H4 (cell line): ENCODE measurements at regions not wholly inside any gene's neighbourhood (a gene's known extent, or its start where the extent isn't known, plus 50 kb on each side); places are given as distances from the start of the nearest gene placed in this dataset.

Source experiments
- DNase-seq: peaks from one replicate; pipeline ENCODE4 v3.0.0-alpha.2; 2015; ENCODE audit warnings: low spot score

- no peak for DNase-seq
These were observed 84.4 kb upstream of the CISTR start for GRCh38 chr12:53836119-53836655.

- no peak for DNase-seq
These were observed 87.2 kb upstream of the CISTR start for GRCh38 chr12:53838978-53839377.

- DNase-seq, result no peak
These were observed 88.5 kb upstream of the CISTR start for GRCh38 chr12:53840316-53840715.

DNA sequence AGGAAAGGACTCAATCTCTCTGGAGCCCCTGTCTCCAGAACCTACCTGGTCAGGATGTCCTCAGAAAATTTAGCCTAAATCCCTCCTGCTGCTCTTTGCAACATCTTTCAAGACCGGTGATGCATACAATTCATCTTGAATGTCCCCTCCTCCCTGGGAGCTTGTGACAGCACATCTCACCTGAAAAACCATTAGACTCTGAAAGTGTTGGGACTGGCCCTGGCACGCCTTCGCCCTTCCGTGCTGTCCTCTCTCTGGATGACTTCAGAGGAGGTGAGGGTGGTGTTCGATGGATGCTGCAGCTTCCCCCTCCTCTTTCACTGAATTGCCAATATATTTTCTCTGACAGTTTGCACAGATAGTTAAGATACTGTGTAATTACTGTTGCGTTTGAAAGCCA, 90.9 kb upstream of the CISTR start:
- DNase-seq, result no peak

- no peak for DNase-seq
These were observed 91.8 kb upstream of the CISTR start for GRCh38 chr12:53843545-53843944.

DNA sequence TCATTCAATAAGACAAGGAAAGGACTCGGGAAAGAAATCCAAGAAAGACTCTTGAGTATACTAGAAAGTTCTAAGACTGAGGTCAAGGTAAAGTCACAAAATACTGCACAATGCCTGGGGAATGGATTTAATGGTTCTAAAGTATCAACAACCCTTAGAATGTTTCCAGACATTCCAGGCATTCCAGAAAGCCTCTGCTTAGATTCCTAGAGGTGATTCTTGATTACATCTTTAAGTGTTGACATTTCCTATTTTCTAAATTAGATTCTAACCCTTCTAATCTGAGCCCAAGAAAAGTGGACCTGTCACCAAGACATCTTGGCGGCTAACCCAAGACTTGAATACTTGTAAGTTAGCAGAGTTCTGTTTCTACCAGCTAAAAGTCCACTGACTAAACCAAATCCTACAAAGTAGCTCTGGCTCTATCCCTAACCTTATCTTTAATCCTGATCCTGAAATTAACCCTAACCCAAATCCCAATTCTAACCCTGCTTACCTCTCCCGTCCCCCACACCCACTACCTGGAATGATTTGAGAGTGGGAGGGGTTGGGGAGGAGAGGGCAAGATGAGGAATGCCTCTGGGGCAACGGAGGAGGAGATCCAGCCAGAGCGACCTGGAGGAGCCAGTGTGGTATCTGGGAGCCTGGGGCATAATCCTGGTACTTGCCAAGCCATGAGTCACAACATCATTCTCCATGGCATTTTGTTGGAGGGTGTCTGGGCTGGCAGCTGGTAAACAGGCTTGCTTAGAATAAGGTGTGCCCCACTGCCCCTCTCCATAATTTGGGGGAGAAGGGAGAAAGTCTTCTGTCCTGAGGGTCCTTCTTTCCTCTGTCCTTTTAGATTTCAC, 93.4 kb upstream of the HOXC13 start:
- DNase-seq, result peak; percentile 69

DNA sequence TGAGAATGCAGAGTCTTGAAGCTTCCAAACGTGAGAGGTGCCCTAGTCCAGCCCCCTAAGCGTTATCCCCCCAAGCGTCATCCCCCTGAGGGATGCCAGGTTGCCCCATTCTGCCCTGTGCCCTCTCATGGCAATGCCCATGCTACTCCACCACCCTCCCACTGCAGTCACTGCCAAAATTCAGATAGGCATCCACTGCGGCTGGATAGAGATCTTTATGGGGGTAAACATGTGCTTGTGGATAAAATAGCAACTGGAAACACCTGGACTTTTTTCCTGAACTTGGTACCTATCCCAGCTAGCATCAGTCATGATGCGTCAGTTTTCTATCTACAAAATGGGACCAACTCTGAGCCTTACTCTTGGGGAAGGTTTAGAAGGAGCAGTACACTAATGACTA, 92.7 kb upstream of the HOXC13 start:
- no peak for DNase-seq

- no peak for DNase-seq
These were observed 89.5 kb upstream of the HOXC13 start for GRCh38 chr12:53849113-53849512.

GRCh38 chr12:53849656-53850055, 89.0 kb upstream of the HOXC13 start:
- DNase-seq, result no peak

DNA sequence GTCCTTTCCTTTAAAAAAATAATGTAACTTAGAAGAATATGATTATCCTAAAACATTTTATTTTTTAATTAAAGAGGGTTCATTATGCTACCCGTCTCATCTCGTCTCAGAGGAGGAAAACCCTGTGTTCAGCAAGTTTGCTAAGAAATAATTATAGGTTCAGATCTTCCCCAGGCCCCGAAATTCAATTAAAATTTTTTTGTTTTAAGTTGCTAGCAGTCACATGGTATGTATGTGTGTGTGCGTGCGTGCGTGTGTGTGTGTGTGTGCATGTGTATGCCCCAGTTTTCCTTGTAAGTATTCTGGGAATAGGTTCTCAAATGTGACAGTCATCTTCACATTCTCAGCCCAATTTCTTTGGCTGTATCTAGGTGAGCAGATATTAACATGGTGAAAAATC, 86.6 kb upstream of the HOXC13 start:
- no peak for DNase-seq

DNA sequence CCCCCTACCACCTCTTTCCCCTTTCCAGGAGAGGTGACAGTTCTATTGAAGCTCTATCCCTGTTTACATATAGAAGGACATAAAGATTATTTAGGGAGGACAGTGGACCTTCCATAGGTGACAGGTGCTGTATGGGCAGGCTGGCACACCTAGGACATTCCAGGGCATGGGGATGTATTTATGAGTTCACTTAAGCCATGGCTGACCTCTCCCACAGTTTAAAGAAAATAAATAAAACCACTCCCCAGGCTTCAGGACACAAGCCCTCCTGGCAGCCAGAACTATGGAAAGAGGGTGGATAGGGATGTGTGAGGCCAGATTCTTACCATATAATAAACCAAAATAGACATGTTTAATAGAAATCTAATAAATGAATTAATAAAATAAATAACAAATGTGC, 85.6 kb upstream of the HOXC13 start:
- DNase-seq, result no peak

DNA sequence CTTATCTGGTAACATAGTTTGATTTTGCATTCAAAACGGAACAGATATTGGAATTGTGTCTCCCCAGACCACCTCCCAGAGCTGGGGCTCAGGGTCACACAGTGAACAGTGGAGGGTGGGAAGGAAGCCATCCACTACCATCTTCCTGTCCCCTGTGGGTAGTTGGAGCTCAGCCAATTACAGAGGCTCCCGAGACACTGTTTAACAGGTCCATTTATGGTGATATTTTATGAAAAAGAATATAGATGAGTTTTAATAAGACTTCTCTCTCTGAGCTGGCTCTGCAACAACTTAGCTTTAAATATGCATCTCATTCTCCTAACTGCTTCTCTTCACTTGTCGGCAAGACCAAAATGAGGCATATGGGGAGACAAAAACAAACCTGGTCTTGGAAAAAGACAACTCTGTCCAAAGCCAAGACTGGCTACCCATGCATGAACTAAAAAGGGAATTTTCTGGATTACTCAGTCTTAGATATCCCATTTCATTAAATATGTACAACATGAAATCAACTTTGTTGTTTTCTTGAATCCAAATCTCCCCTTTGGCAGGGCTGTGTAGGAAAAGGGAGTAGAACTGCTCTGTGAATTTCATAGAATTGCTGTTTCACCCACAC, 83.8 kb upstream of the HOXC13 start:
- DNase-seq, result no peak

DNA sequence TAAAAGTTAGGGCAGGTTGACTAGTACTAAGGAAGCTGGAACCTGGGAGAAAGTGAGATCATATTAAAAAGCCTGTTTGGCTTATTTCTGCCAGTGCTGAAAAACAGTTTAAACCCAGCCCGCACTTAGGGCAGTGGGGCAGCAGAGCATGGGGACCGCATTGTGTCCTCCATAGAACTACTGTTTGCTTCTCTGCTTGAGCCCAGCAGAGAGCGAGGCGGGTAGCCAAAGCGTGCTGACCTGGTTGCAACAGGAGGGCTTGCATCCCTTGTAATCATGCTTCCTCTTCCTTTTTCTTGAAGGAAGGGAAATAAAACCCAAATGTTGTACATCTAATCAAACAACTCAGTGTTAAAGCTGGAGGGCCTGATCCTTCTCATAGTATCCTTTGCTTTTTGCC, 82.5 kb upstream of the HOXC13 start:
- DNase-seq, result no peak

- no peak for DNase-seq
These were observed 81.0 kb upstream of the HOXC13 start for GRCh38 chr12:53857666-53858065.

GRCh38 chr12:53860426-53861345, 77.9 kb upstream of the HOXC13 start:
- DNase-seq, result no peak

DNA sequence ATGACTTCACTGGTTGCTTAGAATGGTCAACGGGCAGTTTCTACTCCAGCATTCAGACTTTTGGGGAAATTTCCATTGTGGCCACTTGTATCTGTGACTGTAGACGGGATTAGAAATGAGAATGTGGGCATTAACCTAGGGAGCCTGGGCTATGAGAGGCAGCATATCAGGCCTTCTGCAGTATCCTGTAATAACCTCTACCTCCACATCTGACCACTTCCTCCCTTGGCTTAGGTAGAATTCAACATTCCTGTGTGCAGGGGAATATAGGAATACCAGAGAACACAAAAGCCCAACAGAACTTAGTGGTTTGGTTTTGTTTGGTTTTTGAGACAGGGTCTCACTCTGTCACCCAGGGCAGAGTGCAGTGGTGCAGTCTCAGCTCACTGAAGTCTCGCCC, 76.4 kb upstream of the HOXC13 start:
- DNase-seq, result no peak

- DNase-seq, result no peak
These were observed 75.8 kb upstream of the HOXC13 start for GRCh38 chr12:53862831-53863230.

- no peak for DNase-seq
These were observed 71.9 kb upstream of the HOXC13 start for GRCh38 chr12:53866727-53867126.

DNA sequence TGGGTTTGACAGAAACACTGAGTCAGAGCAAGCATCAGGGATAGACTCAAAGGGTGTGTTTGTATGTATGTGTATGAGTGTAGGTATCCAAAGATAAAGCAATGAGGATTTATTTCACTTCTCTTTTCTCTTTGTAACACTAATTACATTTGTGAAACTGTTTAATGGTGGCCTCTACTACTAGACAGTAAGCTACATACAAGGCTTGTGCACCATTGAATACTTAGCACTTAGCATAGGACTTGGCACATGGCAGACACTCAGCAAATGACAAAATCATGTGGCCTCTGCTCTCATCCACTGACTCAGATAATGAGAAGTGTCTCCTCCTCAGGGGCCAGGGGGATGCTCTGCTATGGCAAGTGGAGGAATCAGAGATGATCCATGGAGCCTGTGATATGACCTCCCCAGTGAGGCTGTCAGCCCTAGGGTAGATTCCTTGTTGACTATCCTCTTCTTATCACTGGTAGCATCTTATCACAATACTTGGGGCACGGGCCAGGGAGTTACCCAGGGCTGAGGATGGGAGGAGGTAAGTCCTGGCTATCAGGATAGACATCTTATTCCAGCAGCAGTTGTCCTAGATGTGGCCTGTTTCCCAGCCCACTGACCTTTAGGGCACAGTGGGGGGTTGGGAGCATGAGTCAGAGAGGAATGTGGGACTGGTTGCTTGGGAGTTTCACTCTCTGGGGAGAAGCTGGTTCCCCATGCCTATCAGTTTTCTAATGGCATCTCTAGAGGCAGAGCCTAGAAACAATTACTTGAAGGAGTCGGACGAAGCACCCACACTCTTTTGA, 71.2 kb upstream of the HOXC13 start:
- peak; percentile 19 for DNase-seq

- DNase-seq, result no peak
These were observed 70.1 kb upstream of the HOXC13 start for GRCh38 chr12:53868511-53868986.

DNA sequence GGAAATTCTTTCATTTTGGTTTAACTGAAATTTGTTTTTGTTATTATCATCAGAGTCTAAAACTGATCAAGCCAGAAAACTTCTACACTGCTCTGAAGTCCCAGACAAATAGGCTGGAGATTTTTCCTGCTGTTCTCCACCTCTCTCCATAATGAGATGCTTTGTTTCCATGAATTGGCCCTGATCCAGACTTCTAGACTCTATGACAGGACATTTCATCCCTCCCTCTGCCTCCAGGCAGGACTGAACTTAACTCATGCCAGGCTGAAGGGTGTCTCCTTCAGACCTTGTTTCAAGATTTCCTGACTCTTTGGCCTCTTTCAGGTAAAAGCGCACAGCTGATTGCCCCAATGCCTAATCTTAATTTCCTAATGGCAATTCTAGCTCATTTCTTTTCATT, 69.1 kb upstream of the HOXC13 start:
- no peak for DNase-seq
